Glomerular visceral epithelial cell (primary cell): ENCODE measurements at regions not wholly inside any gene's neighbourhood (a gene's known extent, or its start where the extent isn't known, plus 50 kb on each side); places are given as distances from the start of the nearest gene placed in this dataset.

Source experiments
- DNase-seq: peaks from one replicate; pipeline ENCODE4 v3.0.0-alpha.2; 2016; ENCODE audit errors: extremely low spot score

DNA sequence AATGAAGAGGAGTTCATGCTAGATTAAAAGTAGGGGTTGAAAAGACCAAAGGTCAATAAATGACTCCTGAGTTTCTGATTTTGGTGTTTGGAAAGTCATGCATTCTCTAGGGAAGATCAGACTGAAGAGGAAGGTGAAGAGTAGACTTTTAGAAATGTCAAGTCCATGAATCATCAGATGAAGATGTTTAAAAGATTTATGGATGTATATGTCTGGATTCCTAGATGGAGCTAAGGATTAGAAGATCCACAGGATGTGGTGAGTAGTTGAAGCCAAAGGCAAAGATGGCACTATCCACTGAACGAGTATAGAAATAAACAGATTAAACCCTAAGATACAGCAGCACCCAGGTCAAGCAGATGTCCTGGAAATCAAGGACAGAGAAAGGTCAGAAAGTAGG, 298.5 kb downstream of the GPAM start:
- DNase-seq = no peak

DNA sequence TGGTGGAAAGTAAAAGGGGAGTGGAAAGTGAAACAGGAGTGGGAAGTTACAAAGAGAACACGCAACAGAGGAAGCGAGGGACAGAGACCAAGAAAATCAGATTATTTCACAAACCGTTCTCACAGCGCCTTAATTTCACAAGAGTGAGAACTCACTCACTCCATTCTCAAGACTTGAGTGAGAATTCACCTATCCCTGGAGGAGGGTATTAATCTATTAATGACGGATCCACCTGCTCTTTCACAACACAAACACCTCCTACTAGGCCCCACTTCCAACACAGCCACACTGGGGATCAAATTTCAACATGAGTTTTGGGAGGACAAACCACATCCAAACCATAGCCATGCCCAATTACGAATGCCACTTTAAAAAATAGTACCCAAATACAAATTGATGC, 297.6 kb downstream of the GPAM start:
- no peak for DNase-seq

GRCh38 chr10:111887266-111887665, 296.3 kb downstream of the GPAM start:
- no peak for DNase-seq

DNA sequence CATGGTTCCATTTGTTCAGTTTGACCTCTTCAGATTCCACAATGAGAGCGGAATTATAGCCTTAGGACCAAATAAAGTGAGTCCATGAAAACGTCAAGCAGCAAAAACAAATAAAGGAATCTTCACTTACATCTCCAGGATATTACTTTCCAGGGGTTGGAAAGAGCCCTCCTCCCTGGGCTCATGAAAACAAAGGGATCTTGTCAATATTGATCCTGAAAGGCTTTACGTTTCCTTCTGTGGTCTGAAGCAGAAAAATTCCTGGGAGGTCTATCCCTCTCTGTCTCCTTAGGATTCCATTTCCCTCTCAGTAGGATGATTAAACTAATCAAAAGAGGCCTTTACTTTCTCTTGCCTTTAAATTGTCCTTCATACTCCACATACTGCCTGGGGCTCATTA, 293.5 kb downstream of the GPAM start:
- DNase-seq = no peak

GRCh38 chr10:111916011-111916410, 267.6 kb downstream of the GPAM start:
- DNase-seq = no peak

GRCh38 chr10:111921821-111922220, 261.7 kb downstream of the GPAM start:
- DNase-seq = no peak

DNA sequence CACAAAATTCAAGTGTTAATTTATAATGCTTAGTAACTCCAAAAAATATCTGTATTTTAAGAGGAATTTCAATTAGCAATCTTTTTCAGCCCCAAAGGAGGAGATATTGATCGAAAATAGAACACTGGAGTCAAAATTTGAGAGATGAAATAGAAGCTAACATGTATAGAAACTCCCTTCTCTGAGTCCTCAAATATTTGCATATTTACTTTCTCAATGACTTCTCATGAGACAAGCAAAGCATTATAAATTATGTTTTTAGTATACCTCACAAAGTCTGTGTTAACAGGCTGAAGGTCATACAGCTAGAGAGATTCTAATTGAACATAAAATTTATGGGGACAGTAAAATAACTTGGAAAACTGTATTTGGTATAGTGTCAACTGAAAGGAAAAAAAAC, 260.5 kb downstream of the GPAM start:
- no peak for DNase-seq

- no peak for DNase-seq
These were observed 257.3 kb downstream of the GPAM start for GRCh38 chr10:111926286-111926685.

GRCh38 chr10:111933937-111934336, 249.6 kb downstream of the GPAM start:
- no peak for DNase-seq

DNA sequence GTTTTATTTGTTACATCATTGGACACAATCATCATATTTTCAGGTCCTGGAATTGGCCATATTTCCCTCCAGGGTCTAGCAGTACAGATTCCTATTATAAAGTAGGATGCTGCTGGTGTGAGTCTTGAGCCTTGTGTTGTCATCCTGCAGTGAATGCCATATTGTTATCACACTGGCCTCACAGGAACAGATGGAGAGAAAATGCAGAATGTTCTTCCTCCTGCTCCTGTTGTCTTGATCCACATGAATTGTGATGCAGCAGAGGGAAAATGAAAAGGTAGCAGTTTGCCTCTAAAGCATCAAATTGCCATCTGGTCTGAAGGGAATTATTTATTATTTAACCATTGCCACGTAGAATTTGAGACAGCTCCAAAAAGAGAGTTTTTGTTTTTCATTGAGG, 248.6 kb downstream of the GPAM start:
- no peak for DNase-seq

DNA sequence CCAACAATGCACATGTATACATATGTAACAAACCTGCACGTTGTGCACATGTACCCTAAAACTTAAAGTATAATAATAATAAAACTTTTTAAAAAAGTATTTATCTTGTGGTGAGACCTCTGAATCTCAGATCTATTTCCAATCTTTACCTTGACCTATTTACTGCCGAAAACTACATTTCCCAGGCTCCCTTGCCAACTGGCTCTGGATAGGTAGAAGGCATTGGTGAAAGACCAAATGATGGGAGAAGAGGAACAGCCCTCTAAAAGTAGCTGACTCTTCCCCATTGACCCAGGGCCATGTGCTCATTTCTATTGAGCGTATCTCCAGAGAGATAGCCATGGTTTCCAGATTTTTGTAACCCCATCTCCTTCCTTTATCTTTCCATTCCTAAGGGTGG, 247.4 kb downstream of the GPAM start:
- no peak for DNase-seq

- DNase-seq = no peak
These were observed 239.2 kb downstream of the GPAM start for GRCh38 chr10:111944331-111944730.

- no peak for DNase-seq
These were observed 229.6 kb downstream of the GPAM start for GRCh38 chr10:111953949-111954348.

GRCh38 chr10:111954386-111954785, 229.2 kb downstream of the GPAM start:
- DNase-seq = no peak

DNA sequence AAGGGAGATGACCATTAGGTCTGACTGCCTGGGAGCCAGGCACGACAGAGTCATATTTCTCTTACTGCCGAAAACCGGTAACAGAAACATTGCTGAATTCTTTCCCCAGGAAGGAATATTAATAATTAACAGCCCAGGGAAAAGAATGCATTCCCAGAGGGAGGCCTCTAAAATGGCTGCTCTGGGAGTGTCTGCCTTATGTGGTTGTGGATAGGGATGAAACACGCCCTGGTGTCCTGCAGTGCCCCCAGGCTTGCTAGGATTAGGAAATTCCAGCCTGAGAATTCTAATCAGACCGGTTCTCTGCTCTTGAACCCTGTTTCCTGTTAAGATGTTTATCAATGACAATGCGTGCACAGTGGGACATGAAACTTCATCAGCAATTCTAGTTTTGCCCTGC, 226.7 kb downstream of the GPAM start:
- no peak for DNase-seq

DNA sequence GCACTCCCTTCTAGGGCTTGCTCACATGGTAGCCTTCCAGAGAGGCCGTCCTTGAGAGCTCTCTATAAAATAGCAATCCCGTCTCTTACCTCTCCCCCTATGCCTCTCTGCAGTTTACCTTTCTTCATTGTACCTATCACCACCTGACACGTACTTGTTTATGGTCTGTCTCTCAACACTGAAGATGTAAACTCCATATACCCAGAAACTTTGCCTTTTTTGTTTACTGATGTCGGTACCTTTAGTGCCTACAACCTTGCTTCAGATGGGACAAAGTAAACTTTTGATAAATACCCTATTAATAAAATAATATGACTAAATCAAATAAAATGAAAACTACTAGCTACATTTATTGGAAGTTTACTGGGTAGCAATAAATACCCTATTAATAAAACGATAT, 220.6 kb downstream of the GPAM start:
- DNase-seq = no peak

- no peak for DNase-seq
These were observed 216.4 kb downstream of the GPAM start for GRCh38 chr10:111967116-111967515.

GRCh38 chr10:111967547-111967946, 216.0 kb downstream of the GPAM start:
- DNase-seq = no peak

- DNase-seq = no peak
These were observed 214.9 kb downstream of the GPAM start for GRCh38 chr10:111968647-111969046.

DNA sequence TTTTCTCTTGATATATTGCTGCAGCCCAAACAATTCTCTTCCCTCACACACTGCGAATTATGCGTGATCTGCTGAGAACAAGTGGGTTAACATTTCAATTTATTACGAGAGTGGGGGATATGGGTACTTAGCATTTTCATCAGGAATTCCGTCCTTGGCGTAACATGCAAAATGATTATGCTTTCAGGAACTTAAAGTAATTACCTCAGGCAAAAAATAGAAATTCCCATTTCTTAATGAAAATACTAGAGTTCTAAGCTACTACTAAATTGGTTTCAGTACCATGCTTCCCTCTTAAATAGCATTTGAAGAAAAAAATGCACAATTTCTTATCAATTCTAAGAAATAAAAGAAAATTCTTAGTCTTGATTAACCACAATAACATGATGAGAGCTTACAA, 213.5 kb downstream of the GPAM start:
- DNase-seq = no peak

DNA sequence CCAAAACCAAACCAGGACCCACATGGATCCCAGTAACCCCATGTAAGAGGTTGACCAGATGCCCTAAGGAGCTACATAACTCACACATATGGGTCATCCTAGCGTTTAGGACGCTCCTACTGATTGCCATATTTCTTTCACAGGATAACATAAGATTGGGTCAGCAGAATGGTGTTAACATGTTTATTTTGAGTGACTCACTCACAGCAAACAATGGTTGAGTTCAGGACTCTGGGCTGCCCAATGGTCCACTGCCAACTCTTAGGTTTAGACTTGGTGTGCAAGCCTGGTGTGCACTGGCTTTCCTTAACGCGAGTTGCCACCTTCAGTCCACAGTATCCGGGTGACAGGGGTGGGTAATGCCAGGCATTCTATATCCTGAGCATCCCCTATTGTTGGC, 211.5 kb downstream of the GPAM start:
- no peak for DNase-seq

GRCh38 chr10:111973306-111973705, 210.3 kb downstream of the GPAM start:
- no peak for DNase-seq

DNA sequence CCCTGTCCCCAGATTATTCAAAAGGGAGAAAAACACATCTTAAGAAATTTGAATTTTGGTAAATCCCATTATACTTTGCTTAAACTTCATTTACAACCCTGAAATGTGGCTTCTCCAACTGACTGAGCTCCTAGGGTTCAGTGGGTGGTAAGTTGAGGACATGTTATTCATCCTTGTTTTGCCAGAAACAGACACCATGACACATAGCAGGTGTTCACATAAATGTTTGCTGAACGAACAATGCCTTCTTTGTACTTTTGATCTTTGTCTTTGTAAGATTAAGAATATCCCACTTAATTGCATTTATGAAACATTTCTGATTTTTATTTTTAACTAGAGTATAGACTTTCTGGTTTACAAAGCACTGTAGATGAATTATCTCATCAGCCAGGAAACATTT, 209.7 kb downstream of the GPAM start:
- DNase-seq = no peak

DNA sequence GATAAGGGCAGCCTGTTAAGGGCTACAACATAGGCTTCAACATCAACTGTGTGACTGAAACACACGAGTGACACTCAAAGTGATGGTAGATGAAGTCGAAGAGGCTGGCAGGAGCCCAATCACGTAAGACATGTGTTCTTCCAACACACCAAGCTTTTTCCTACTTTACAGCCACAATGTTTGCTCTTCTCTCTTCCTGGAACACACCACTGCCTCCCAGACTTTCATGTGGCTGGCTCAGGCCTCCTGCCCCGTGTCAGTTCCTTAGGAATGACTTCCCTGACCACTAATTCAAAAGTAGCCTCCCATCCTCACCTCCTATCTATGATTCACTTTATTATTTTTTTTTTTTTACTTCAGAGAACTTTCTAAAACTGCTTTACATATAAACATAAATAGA, 209.2 kb downstream of the GPAM start:
- DNase-seq = no peak

DNA sequence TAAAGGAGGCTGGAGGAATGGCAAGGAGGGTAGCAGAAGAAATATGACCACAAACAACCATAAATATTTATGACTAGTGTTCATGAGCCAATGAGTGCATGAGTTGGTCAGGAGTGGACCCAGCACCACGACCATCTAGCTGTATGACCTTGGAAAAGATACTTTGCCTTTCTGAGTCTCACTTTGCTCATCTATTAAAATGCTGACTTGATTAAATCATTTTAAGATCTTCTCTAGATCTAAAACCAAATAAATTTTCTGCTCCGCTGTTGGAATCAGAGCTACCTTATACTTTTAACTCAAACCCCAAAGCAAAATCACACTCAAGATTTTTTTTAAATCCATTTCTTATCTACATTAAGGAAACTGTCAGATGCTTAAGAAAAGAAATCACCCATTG, 207.0 kb downstream of the GPAM start:
- no peak for DNase-seq
